ENCODE measurements at regions not wholly inside any gene's neighbourhood (a gene's known extent, or its start where the extent isn't known, plus 50 kb on each side); places are given as distances from the start of the nearest gene placed in this dataset.
"Not testable (repeated sequence)": the region's sequence is repeated elsewhere in the genome, so short reads cannot be mapped to it uniquely, and the experiment has no call there.

GRCh38 chr15:96958721-96959120 lies 628.2 kb downstream of the NR2F2 start:
- DNase-seq: no peak

GRCh38 chr15:96959501-96959900 lies 629.0 kb downstream of the NR2F2 start:
- DNase-seq: no peak

GRCh38 chr15:96960711-96961480 lies 630.4 kb downstream of the NR2F2 start:
- DNase-seq: no peak

DNA sequence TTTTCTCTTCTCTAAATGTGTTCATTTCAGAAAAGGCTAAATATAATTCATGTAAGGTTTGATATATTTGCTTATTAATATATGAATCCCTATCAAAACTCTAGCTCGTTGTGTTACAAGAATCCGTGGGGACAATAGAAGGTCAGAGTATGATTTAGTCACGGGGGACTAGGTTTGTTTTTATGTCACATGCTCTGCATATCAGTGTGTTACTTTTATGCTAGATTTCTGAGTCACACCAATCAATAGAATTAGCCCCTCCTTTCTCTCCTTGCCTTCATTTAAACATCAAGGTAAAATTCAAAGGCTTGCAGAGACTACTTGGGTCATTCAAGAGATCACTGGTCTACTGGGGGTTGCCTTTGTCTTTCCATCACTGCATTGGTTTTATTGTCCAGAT lies 636.1 kb downstream of the NR2F2 start:
- no peak for DNase-seq

- no peak for DNase-seq
These were observed 639.5 kb downstream of the NR2F2 start for GRCh38 chr15:96969732-96970710.

- DNase-seq: no peak
These were observed 641.7 kb downstream of the NR2F2 start for GRCh38 chr15:96972201-96972600.

GRCh38 chr15:96974761-96975160 lies 644.3 kb downstream of the NR2F2 start:
- no peak for DNase-seq

GRCh38 chr15:96977886-96978285 lies 647.4 kb downstream of the NR2F2 start:
- DNase-seq: no peak

DNA sequence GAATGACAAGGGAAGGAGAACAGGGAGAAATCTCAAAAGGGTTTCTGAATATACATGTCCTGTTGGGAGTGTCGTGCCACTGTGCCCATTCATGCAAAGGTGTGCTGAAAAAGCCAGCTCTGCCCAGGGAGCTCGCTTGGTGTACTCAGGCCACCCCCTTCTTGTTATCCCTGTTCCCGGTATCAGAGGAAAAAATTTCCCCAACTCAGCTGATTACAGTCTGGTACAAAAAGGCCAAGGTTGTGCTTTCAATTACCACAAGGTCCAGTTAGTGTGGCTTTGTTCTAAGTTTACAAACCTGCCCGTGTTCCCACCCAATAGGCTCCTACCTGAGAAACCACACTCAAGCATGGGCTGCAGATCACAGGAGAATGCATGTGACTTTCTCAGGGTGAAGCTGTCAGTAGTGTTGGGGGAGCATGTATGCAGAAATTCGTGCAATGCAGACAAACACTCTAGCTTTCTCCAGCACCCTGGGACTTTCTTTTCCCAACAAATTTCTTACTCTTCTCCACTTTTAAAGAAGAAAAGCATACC lies 648.5 kb downstream of the NR2F2 start:
- no peak for DNase-seq

- not testable (repeated sequence) for DNase-seq
These were observed 653.7 kb downstream of the NR2F2 start for GRCh38 chr15:96984121-96984671.

GRCh38 chr15:96992817-96993216 lies 662.3 kb downstream of the NR2F2 start:
- no peak for DNase-seq

GRCh38 chr15:96997538-96997937 lies 667.0 kb downstream of the NR2F2 start:
- no peak for DNase-seq

- DNase-seq: no peak
These were observed 678.5 kb downstream of the NR2F2 start for GRCh38 chr15:97009031-97009431.

- DNase-seq: no peak
These were observed 682.5 kb downstream of the NR2F2 start for GRCh38 chr15:97012986-97013385.

DNA sequence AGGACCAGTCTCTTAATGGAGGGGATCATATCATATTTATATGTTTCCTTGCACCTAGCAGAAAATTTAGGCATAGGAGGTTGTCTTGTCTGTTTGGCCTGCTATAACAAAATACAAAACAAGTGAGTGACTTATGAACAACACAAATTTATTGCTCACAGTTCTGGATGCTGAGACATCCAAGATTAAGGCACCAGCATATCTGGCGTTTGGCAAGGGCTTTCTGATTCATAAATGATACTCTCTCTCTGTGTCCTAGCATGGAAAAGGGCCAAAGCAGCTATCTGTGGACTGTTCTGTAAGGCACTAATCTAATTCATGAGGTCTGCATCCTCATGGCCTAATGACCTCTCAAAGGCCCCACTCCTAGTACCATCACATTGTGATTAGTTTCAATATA lies 683.0 kb downstream of the NR2F2 start:
- no peak for DNase-seq

- no peak for DNase-seq
These were observed 683.5 kb downstream of the NR2F2 start for GRCh38 chr15:97014001-97014400.

GRCh38 chr15:97023488-97023844 lies 693.0 kb downstream of the NR2F2 start:
- DNase-seq: no peak

GRCh38 chr15:97026781-97027180 lies 696.3 kb downstream of the NR2F2 start:
- no peak for DNase-seq

- DNase-seq: no peak
These were observed 697.3 kb downstream of the NR2F2 start for GRCh38 chr15:97027772-97028171.

GRCh38 chr15:97030251-97030650 lies 699.8 kb downstream of the NR2F2 start:
- no peak for DNase-seq

DNA sequence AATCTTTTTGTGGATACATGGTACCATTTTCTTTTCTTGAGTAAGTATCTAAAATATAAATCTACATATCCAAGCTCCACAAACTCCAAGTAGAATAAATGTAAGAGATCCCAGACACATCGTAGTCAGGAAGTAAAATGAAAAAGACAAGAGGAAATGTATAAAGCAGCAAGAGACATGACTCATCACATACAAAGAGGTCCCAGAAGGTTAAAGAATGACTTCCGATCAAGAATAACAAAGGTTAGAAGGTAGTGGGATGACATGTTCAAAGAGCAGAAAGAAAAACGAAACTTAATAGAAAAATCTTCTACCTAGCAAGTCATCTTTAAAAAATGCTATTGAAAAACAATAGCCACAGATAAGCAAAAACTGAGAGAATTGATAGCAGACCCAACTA lies 705.8 kb downstream of the NR2F2 start:
- DNase-seq: no peak

DNA sequence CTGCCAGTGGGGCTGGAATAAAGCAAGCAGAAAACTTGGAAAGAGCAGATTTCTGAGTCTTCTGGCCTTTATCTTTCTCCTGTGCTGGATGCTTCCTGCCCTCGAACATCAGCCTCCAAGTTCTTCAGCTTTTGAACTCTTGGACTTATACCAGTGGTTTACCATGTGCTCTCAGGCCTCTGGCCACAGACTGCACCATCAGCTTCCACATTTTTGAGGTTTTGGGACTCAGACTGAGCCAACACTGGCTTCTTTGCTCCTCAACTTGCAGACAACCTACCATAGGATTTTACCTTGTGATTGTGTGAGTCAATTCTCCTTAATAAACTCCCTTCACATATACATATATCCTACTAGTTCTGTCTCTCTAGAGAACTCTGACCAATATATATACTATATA lies 706.6 kb downstream of the NR2F2 start:
- no peak for DNase-seq

- no peak for DNase-seq
These were observed 715.3 kb downstream of the NR2F2 start for GRCh38 chr15:97045666-97046421.

Data from activated CD4-positive, alpha-beta T cell treated with anti-CD3 and anti-CD28 coated beads, Interleukin-10, Interleukin-2, amounts not matched to agents 100 ng/mL and 50 ng/mL, durations not matched to agents 16 hours and 8 hours (primary cell).